ENCODE measurements at regions not wholly inside any gene's neighbourhood (a gene's known extent, or its start where the extent isn't known, plus 50 kb on each side); places are given as distances from the start of the nearest gene placed in this dataset.

GRCh38 chr7:52973126-52973525 is 62.3 kb upstream of the POM121L12 start:
- DNase-seq (ENCODE audit: low read depth in 1 of 2, low spot score in 2 of 2) (no peak), FAIRE-seq (no peak)
- no peak overlapping the region for H3K4me2 ChIP-seq (ENCODE audit: insufficient read depth in 1 of 2, low read depth in 2 of 2, low read length in 2 of 2)
- H2BK15ac ChIP-seq (ENCODE audit: low read length): no peak overlapping the region
- H4K8ac ChIP-seq (ENCODE audit: extremely low read depth, insufficient read depth, low read length): no peak overlapping the region
- H3K79me2 ChIP-seq (ENCODE audit: control insufficient read depth in 1 of 2, insufficient read depth in 2 of 2, low read length in 2 of 2): no peaks in the 10 kb centered on the region
- no peaks in the 10 kb centered on the region for H3K27me3 ChIP-seq (replicated peaks in 1 of 4; ENCODE audit: control insufficient read depth in 3 of 4, extremely low read depth in 1 of 4, insufficient read depth in 3 of 4, low read length in 3 of 4)
- no peak overlapping the region for H3K18ac ChIP-seq (ENCODE audit: extremely low read depth, low read length)
- H3K4ac ChIP-seq (replicated peaks; ENCODE audit: insufficient read length, low read depth, low read length): no peak overlapping the region
- no peak overlapping the region for H4K91ac ChIP-seq (replicated peaks; ENCODE audit: insufficient read length, low read length)
- H3K27ac ChIP-seq (ENCODE audit: low read depth, low read length): no peak overlapping the region
- no peak overlapping the region for H3K9ac ChIP-seq (replicated peaks in 1 of 4; ENCODE audit: extremely low read depth in 1 of 4, low read depth in 3 of 4, low read length in 3 of 4)
- no peak for TF ChIP-seq HDAC6 (IDR thresholded peaks at IDR 0.05; ENCODE audit: low read depth, low read length)
- no peak for TF ChIP-seq KDM1A (IDR thresholded peaks at IDR 0.05; ENCODE audit: borderline replicate concordance, low read length)
- TF ChIP-seq NANOG (IDR thresholded peaks at IDR 0.05; ENCODE audit: insufficient read depth, low read depth, low read length, poor library complexity, severe bottlenecking): no peak
- no peak for TF ChIP-seq POU5F1 (IDR thresholded peaks at IDR 0.05; ENCODE audit: low read depth, low read length)
- TF ChIP-seq SIX5 (IDR thresholded peaks at IDR 0.05; ENCODE audit: low read depth, low read length): no peak
- TF ChIP-seq EGR1 (IDR thresholded peaks at IDR 0.05; ENCODE audit: borderline replicate concordance, low read depth, low read length): no peak
- TF ChIP-seq, protein P1, sequence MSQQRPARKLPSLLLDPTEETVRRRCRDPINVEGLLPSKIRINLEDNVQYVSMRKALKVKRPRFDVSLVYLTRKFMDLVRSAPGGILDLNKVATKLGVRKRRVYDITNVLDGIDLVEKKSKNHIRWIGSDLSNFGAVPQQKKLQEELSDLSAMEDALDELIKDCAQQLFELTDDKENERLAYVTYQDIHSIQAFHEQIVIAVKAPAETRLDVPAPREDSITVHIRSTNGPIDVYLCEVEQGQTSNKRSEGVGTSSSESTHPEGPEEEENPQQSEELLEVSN (IDR thresholded peaks at IDR 0.05): no peak
- no peak for TF ChIP-seq CHD2 (IDR thresholded peaks at IDR 0.05; ENCODE audit: low read length)
- TF ChIP-seq JUND (IDR thresholded peaks at IDR 0.05; ENCODE audit: low read length): no peak
- no peak for TF ChIP-seq ATF3 (IDR thresholded peaks at IDR 0.05; ENCODE audit: insufficient read depth, low read depth, low read length)
- no peak for TF ChIP-seq CTBP2 (IDR thresholded peaks at IDR 0.05; ENCODE audit: borderline replicate concordance, insufficient read depth, insufficient read length, low read length)
- no peak for TF ChIP-seq SUZ12 (IDR thresholded peaks at IDR 0.05; ENCODE audit: low read length)
- TF ChIP-seq NRF1 (IDR thresholded peaks at IDR 0.05; ENCODE audit: low read depth, low read length): no peak
- no peak for TF ChIP-seq TAF7 (optimal IDR thresholded peaks at IDR 0.05; ENCODE audit: borderline replicate concordance, low read depth, low read length)
- no peak for TF ChIP-seq ASH2L (IDR thresholded peaks at IDR 0.05; ENCODE audit: low read length)
- TF ChIP-seq TEAD4 (IDR thresholded peaks at IDR 0.05; ENCODE audit: low read depth, low read length): no peak
- no peak overlapping the region for H2BK12ac ChIP-seq (ENCODE audit: low read depth, low read length)
- no peak overlapping the region for H3K23ac ChIP-seq (ENCODE audit: insufficient read length)
- H4K5ac ChIP-seq (ENCODE audit: insufficient read length, low read depth, low read length): no peak overlapping the region
- no peaks in the 10 kb centered on the region for H3K36me3 ChIP-seq (ENCODE audit: control insufficient read depth in 2 of 4, insufficient read depth in 4 of 4, low read length in 3 of 4)
- no peak overlapping the region for H2AFZ ChIP-seq (ENCODE audit: low read length)
- H2BK5ac ChIP-seq (ENCODE audit: low read depth, low read length): no peak overlapping the region
- no peak overlapping the region for H3K4me3 ChIP-seq (ENCODE audit: extremely low read depth in 1 of 4, insufficient read depth in 2 of 4, low read depth in 3 of 4, low read length in 4 of 4)
- H2BK20ac ChIP-seq (ENCODE audit: low read length): no peak overlapping the region
- no peaks in the 10 kb centered on the region for H3K9me3 ChIP-seq (ENCODE audit: insufficient read depth in 2 of 2, low read depth in 1 of 2, low read length in 1 of 2)
- POLR2A ChIA-PET (ENCODE audit: partially characterized antibody): no interaction called here
- H2BK120ac ChIP-seq (replicated peaks; ENCODE audit: low read depth, low read length): no peak overlapping the region
- CTCF ChIA-PET (ENCODE audit: partially characterized antibody): no interaction called here
- no peaks in the 10 kb centered on the region for H3K4me1 ChIP-seq (replicated peaks in 1 of 4; ENCODE audit: control insufficient read depth in 3 of 4, insufficient read depth in 4 of 4, low read length in 3 of 4)
- no peak overlapping the region for H3K56ac ChIP-seq (replicated peaks; ENCODE audit: insufficient read length, low read depth, low read length)
- no peak overlapping the region for H2AK5ac ChIP-seq (ENCODE audit: low read depth, low read length)
- H3K79me1 ChIP-seq (ENCODE audit: low read depth, low read length): no peaks in the 10 kb centered on the region
- H3K23me2 ChIP-seq (ENCODE audit: low read depth, low read length): no peaks in the 10 kb centered on the region
- no peak overlapping the region for H3K14ac ChIP-seq (ENCODE audit: insufficient read length)
- H4K20me1 ChIP-seq (replicated peaks in 1 of 2; ENCODE audit: control insufficient read depth in 1 of 2, insufficient read depth in 2 of 2, low read length in 2 of 2): no peaks in the 10 kb centered on the region

All from H1 (cell line).